ENCODE measurements at regions not wholly inside any gene's neighbourhood (a gene's known extent, or its start where the extent isn't known, plus 50 kb on each side); places are given as distances from the start of the nearest gene placed in this dataset.

- DNase-seq: no peak
- H3K4me2 ChIP-seq (ENCODE audit: low read depth, low read length): no peak overlapping the region
- no peaks in the 10 kb centered on the region for H3K9me3 ChIP-seq (replicated peaks; ENCODE audit: insufficient read depth, low read length)
- no peak overlapping the region for H3K9ac ChIP-seq (ENCODE audit: low read length)
- H3K36me3 ChIP-seq (replicated peaks; ENCODE audit: insufficient read depth, low read length): no peaks in the 10 kb centered on the region
- H4K20me1 ChIP-seq (ENCODE audit: insufficient read depth, low read length): no peaks in the 10 kb centered on the region
- no peak overlapping the region for H3K27ac ChIP-seq (ENCODE audit: low read length)
- H2AFZ ChIP-seq (ENCODE audit: low read length): no peak overlapping the region
- no peaks in the 10 kb centered on the region for H3K9me2 ChIP-seq (replicated peaks; ENCODE audit: insufficient read depth, low read length)
- H3F3A ChIP-seq (ENCODE audit: insufficient read depth, low read length): no peaks in the 10 kb centered on the region
- no peaks in the 10 kb centered on the region for H3K4me1 ChIP-seq (ENCODE audit: low read length)
- no peaks in the 10 kb centered on the region for H3K27me3 ChIP-seq (replicated peaks; ENCODE audit: insufficient read depth, low read length)
- no peaks in the 10 kb centered on the region for H3K79me2 ChIP-seq (ENCODE audit: low read length)
- H3K4me3 ChIP-seq (ENCODE audit: low read length): no peak overlapping the region
- TF ChIP-seq CTCF (IDR thresholded peaks at IDR 0.05; ENCODE audit: low read length) (no peak), EZH2phosphoT487 (IDR thresholded peaks at IDR 0.05; ENCODE audit: low read length) (no peak), EZH2 (optimal IDR thresholded peaks at IDR 0.05; ENCODE audit: low read depth, low read length) (no peak)
These were observed 124.9 kb upstream of the POF1B start for GRCh38 chrX:85504381-85504780.

- no peaks in the 10 kb centered on the region for H3K9me2 ChIP-seq (replicated peaks; ENCODE audit: insufficient read depth, low read length)
- H3K4me2 ChIP-seq (ENCODE audit: low read depth, low read length): no peak overlapping the region
- no peaks in the 10 kb centered on the region for H3K79me2 ChIP-seq (ENCODE audit: low read length)
- H3K9ac ChIP-seq (ENCODE audit: low read length): no peak overlapping the region
- no peak for DNase-seq
- H3F3A ChIP-seq (ENCODE audit: insufficient read depth, low read length): no peaks in the 10 kb centered on the region
- no peak overlapping the region for H3K27ac ChIP-seq (ENCODE audit: low read length)
- no peaks in the 10 kb centered on the region for H3K9me3 ChIP-seq (replicated peaks; ENCODE audit: insufficient read depth, low read length)
- no peaks in the 10 kb centered on the region for H3K4me1 ChIP-seq (ENCODE audit: low read length)
- no peaks in the 10 kb centered on the region for H4K20me1 ChIP-seq (ENCODE audit: insufficient read depth, low read length)
- no peaks in the 10 kb centered on the region for H3K27me3 ChIP-seq (replicated peaks; ENCODE audit: insufficient read depth, low read length)
- no peaks in the 10 kb centered on the region for H3K36me3 ChIP-seq (replicated peaks; ENCODE audit: insufficient read depth, low read length)
- TF ChIP-seq EZH2 (optimal IDR thresholded peaks at IDR 0.05; ENCODE audit: low read depth, low read length): no peak
- no peak overlapping the region for H2AFZ ChIP-seq (ENCODE audit: low read length)
- H3K4me3 ChIP-seq (ENCODE audit: low read length): no peak overlapping the region
These were observed 124.0 kb upstream of the POF1B start for GRCh38 chrX:85503258-85504158.

DNA sequence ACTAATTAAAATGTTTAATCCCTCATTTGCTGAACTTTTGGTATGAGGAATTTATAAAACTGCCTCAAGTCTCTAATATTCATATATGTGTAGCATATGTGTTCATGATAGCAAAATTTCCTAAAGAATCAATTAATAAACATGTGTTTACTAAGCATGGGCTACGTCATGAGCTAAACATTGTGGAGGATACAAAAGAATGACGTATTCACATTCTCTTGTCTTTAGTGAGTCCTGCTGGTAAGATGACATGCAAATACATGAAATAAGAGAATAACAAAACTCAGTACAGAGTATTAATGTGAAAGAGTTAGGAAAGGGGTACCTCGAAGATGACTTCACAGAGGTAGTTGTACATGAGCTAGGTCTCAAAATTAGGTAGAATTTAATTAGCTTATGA is 121.9 kb upstream of the POF1B start:
- Histone ChIP-seq H3K4me1 (ENCODE audit: low read length) (no peaks in the 10 kb centered on the region), H3K4me3 (ENCODE audit: low read length) (no peak overlapping the region), H4K20me1 (ENCODE audit: insufficient read depth, low read length) (no peaks in the 10 kb centered on the region), H3K9ac (ENCODE audit: low read length) (no peak overlapping the region), H3K4me2 (ENCODE audit: low read depth, low read length) (no peak overlapping the region), H2AFZ (ENCODE audit: low read length) (no peak overlapping the region), H3K27me3 (replicated peaks; ENCODE audit: insufficient read depth, low read length) (no peaks in the 10 kb centered on the region), H3F3A (ENCODE audit: insufficient read depth, low read length) (no peaks in the 10 kb centered on the region), H3K27ac (ENCODE audit: low read length) (no peak overlapping the region), H3K79me2 (ENCODE audit: low read length) (no peaks in the 10 kb centered on the region), H3K9me2 (replicated peaks; ENCODE audit: insufficient read depth, low read length) (no peaks in the 10 kb centered on the region), H3K36me3 (replicated peaks; ENCODE audit: insufficient read depth, low read length) (no peaks in the 10 kb centered on the region), H3K9me3 (replicated peaks; ENCODE audit: insufficient read depth, low read length) (no peaks in the 10 kb centered on the region)
- TF ChIP-seq EZH2 (optimal IDR thresholded peaks at IDR 0.05; ENCODE audit: low read depth, low read length) (no peak), EZH2phosphoT487 (IDR thresholded peaks at IDR 0.05; ENCODE audit: low read length) (no peak), CTCF (IDR thresholded peaks at IDR 0.05; ENCODE audit: low read length) (no peak)
- DNase-seq: no peak

DNA sequence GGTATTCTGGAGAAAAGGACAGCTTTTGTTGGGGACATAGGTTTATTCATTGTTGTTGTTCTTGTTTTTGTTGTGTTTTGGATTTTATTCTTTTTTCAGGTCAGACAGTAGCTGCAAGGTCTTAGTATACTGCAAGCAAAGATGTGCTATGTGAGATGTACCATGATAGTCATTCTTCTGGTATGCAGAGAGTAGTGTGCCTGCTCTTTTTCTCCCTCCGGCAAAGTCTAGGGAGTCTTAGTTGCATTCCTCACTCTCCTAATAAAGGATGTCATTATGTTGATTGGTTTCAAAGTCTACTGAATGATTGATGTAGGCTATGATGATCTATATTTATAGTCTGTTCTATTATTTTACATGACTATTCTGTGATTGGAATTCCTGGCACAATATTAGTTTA is 119.9 kb upstream of the POF1B start:
- no peak overlapping the region for H3K4me2 ChIP-seq (ENCODE audit: low read depth, low read length)
- no peaks in the 10 kb centered on the region for H3K9me2 ChIP-seq (replicated peaks; ENCODE audit: insufficient read depth, low read length)
- no peaks in the 10 kb centered on the region for H3K36me3 ChIP-seq (replicated peaks; ENCODE audit: insufficient read depth, low read length)
- H3K9ac ChIP-seq (ENCODE audit: low read length): no peak overlapping the region
- no peaks in the 10 kb centered on the region for H3K4me1 ChIP-seq (ENCODE audit: low read length)
- no peak overlapping the region for H3K27ac ChIP-seq (ENCODE audit: low read length)
- no peaks in the 10 kb centered on the region for H3K79me2 ChIP-seq (ENCODE audit: low read length)
- H3K4me3 ChIP-seq (ENCODE audit: low read length): no peak overlapping the region
- H3K27me3 ChIP-seq (replicated peaks; ENCODE audit: insufficient read depth, low read length): no peaks in the 10 kb centered on the region
- no peaks in the 10 kb centered on the region for H3K9me3 ChIP-seq (replicated peaks; ENCODE audit: insufficient read depth, low read length)
- TF ChIP-seq EZH2phosphoT487 (IDR thresholded peaks at IDR 0.05; ENCODE audit: low read length) (no peak), EZH2 (optimal IDR thresholded peaks at IDR 0.05; ENCODE audit: low read depth, low read length) (no peak), CTCF (IDR thresholded peaks at IDR 0.05; ENCODE audit: low read length) (no peak)
- no peak for DNase-seq
- no peak overlapping the region for H2AFZ ChIP-seq (ENCODE audit: low read length)
- H4K20me1 ChIP-seq (ENCODE audit: insufficient read depth, low read length): no peaks in the 10 kb centered on the region
- no peaks in the 10 kb centered on the region for H3F3A ChIP-seq (ENCODE audit: insufficient read depth, low read length)

Measured in MM.1S (cell line).